GM21360 (cell line): ENCODE measurements at regions not wholly inside any gene's neighbourhood (a gene's known extent, or its start where the extent isn't known, plus 50 kb on each side); places are given as distances from the start of the nearest gene placed in this dataset.

ENCODE experiments used
- ATAC-seq: cut with Tn5 transposase; IDR thresholded peaks from one replicate; pipeline ENCODE4 v1.9.1; 2021; ENCODE audit warnings: mild to moderate bottlenecking, moderate library complexity; ENCODE audit not compliant: unreplicated experiment

DNA sequence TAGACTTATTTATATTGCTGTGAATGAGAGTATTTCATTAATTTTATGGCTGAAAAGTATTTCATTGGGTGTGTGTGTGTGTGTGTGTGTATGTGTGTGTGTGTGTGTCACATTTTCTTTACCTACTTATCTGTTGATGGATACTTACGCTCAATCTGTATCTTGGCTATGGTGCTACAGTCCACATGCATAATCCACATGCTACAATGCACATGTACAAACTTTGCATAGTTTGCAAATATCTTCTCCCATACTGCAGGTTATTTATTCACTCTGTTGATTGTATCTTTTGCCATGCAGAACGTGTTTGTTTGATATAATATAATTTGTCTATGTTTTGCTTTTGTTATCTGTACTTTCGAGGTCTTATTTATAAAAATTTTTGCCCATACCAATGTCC lies 167.8 kb downstream of the RAB28 start:
- ATAC-seq = no peak

- ATAC-seq = no peak
Observed at GRCh38 chr4:13313856-13314255, 170.3 kb downstream of the RAB28 start.

GRCh38 chr4:13312264-13312663 lies 171.9 kb downstream of the RAB28 start:
- ATAC-seq = no peak

DNA sequence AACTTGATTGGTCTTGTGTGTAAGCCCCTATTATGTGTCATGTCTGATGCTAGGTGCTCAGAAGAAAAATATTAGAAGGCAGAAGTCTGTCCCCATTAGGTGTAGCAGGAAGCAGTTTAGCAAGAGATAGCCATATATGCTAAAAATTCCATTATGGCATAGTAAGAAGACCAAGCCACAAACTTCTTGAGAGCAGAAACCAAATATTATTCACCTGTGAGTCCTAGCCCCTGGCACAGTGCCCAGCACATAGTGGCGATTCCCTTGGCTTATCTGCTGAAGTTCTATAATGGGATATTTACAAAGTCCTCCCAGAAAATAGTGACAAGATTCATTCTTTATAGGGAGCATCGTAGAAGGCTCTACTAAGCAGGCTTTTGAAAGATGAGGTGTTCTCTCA lies 174.4 kb downstream of the RAB28 start:
- no peak for ATAC-seq

DNA sequence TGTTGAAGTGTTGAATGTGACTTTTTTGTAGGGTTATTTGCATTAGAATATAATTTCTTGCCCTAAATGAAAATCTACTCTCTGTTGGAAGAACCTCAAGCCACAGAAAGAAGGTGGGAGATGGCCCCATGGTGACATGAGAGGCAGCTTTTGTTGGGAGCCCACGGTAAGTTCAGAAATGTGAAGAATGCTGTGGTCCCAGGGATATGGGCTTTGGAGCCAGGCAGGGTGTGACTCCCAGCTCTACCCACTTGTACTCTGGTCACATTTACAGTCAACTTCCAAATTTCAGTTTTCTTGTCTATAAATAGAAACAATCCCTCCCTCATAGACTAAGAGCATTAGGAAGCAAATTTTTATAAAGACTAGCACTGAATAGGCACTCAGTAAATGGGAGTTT lies 177.8 kb downstream of the RAB28 start:
- no peak for ATAC-seq

DNA sequence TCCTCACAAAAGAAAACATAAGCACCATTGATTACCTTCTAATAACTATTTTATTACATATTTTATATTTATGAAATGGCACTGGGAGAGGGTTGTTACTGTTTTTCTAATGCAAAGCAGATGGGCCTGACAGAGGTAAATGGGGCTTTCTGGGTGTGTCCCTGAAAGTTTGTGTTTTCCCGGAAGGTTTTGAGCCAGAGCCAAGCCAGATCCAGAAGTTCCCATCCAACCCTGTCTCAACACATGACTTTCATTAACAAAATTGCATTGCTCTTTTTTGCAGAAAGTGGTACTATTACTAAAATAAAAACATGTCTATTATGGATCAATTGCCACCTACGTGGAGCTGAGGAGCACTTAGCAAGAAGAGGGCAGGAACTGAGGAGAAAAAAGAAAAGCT lies 181.3 kb downstream of the RAB28 start:
- ATAC-seq = no peak

- ATAC-seq = no peak
Observed at GRCh38 chr4:13299343-13299742, 184.8 kb downstream of the RAB28 start.

- no peak for ATAC-seq
Observed at GRCh38 chr4:13298655-13299054, 185.5 kb downstream of the RAB28 start.

GRCh38 chr4:13296986-13297385 lies 187.2 kb downstream of the RAB28 start:
- no peak for ATAC-seq

DNA sequence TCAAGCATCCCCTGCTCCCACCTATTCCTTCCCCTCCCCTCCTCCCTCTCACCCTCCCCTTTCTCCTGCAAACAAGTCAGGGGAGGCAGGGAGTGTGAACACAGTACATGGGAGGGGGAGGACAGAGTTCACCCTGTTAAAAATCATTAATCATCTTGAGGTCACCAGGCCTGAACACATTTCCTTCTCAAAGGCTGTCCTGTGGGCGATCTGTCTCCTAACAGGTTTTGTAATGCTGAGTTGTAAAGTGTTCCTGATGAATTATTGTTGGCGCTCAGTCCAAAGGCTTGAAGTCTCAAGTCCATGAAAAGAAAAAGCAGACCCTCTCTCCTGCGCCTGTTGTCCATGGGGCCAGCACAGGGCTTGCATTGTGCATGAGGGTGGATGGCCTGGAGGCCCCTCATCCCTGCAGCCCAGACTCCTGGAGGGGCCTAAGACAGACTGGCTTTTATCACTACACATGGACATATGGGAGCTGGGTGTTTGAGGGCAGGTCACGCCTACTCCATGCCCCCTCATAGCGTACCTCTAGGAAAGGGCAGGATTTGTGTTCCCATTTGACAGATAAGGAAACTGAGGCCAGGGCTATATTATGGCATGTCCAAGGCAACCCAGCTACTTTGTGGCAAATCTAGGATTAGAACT lies 189.1 kb downstream of the RAB28 start:
- ATAC-seq = no peak

DNA sequence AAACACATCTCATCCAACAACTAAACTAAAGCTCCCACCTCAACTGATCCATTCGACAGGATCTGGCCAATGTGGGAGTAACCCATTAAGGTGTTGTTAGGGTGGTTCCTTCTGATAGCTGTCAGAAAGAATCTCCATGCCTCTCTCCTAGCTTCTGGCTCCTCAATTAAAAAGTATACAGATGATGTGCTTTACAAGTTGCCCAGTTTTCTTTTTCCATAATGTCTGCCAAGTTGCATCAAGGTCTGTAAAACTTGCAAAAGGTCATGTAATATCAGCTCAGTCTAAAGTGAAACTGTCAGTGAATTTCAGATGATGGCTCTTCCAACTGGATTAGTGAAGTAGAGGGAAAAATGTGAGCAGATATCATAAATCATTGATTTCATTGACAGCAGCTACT lies 191.8 kb downstream of the RAB28 start:
- no peak for ATAC-seq

GRCh38 chr4:13289391-13289790 lies 194.7 kb downstream of the RAB28 start:
- ATAC-seq = no peak

GRCh38 chr4:13285336-13285735 lies 198.8 kb downstream of the RAB28 start:
- no peak for ATAC-seq

DNA sequence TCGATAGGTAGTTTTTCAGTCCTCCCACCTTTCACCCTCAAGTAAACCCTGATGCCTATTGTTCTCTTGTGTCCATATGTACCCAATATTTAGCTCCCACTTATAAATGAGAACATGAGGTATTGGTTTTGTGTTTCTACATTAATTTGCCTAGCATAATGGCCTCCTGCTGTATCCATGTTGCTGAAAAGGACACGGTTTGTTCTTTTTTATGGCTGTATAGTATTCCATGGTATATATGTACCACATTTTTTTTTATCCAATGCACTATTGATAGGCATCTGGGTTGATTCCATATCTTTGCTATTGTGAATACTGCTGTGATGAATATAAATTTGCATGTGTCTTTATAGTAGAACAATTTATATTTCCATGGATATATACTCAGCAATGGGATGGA lies 199.2 kb downstream of the RAB28 start:
- no peak for ATAC-seq

DNA sequence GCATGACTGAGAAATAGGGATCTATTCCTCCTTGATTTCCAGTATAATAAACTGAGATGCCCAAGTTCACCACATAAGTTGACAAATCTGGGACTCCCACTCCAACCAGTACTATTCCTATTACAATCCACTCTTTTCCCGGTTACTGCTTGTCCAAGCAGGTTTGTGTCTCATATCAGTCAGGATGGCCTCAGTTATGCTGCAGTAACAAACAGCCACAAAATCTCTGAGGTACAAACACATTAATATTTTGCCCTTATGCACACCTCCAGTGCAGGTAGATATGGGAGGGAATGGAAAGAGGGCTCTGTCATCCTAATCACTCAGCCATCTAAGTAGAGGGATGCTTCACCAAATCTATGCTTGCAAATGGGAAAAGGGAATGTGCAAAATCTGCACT lies 207.8 kb downstream of the RAB28 start:
- ATAC-seq = no peak

DNA sequence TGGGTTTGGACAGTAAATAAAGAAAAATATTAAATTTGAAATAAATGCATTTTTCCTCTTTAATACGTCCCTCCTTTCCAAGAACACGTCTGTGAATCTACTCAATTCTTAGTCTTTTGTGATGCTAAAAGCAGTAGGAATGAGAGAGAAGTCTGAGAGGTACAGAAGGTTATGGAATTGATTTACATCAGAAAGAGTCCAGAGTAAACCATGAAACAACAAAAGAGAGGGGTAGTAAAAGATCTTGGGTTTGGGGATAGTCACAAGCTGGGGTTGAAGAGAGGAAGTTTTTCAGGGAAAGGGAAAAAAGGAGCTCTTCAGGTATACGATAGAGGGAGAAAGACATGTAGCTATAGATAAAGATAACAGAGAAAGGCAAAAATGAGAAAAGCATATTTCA lies 215.4 kb downstream of the RAB28 start:
- ATAC-seq = no peak

- ATAC-seq = no peak
Observed at GRCh38 chr4:13268165-13268564, 216.0 kb downstream of the RAB28 start.

DNA sequence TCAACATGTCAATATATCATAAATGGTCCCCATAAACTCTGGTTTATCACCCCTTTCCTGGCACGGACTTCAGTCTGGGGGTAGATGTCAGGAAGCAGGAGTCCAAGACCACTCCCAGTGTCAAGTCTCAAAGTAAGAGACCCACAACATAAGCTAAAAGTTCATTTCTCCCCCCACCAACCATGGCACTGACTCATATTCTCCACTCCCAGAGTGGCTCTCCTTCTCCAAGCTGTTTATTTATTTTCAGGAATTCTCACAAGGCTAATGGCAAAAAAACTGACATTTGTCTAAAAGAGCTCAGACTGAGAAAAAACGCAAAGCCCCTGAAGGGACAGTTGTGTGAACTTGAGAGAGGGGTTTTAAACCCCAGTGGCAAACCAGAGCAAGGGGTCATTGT lies 217.0 kb downstream of the RAB28 start:
- ATAC-seq = no peak

GRCh38 chr4:13266687-13267086 lies 217.5 kb downstream of the RAB28 start:
- ATAC-seq = no peak

- ATAC-seq = no peak
Observed at GRCh38 chr4:13263967-13264525, 220.1 kb downstream of the RAB28 start.

DNA sequence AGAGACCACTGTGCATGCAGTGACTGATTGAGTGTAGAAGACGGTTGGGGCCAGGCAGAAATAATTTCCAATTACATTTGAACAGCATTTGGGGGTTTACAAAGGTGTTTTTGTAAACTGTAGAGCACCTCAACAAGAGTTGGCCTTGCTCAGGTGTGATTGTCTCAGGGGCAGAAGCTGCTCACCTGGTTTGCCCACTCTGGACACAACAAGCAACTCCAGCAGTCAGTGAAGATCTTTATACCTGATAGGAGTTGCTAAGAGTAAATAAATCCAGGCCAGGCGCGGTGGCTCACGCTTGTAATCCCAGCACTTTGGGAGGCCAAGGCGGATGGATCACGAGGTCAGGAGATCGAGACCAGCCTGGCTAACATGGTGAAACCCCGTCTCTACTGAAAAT lies 221.3 kb downstream of the RAB28 start:
- no peak for ATAC-seq

DNA sequence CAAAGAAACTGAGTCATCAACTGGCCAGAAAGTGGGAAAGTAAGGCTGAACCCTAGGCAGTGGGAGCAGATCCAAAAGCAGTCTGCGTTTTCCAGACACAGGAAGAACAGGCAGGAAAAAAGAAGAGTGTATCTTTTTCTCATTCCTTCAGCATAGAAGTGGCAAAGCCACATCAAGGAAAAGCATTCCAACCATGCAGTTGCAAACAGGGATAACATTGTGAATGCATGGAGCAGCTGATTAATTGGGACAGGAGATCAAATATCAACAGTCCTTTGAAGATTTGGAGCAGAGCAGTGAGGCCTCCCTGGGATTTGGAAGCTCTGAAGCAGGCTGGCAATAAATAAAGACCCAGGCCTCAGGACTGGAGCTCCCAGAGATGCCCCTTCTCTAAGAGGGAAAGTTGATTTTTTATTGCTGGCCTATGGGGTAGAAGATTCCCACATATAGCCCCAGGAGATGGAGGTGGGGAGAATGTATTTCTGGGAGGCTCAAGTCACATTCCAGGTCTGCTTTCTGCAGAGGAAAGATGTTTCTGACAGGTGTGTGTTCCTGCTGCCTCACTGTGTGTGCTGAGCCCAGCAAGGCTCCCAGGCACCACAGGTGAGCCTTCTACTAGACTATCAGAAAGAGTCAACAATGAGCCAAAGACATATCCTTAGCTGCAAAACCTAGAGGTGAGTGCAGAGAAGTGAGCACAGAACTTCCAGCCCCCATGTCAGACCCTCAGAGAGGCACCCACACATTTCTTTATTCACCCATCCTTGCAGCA lies 222.5 kb downstream of the RAB28 start:
- ATAC-seq = no peak
